ENCODE measurements at regions not wholly inside any gene's neighbourhood (a gene's known extent, or its start where the extent isn't known, plus 50 kb on each side); places are given as distances from the start of the nearest gene placed in this dataset.

GRCh38 chr15:29342201-29342600 lies 72.6 kb upstream of the NSMCE3 start:
- ChIA-PET POLR2A (no interaction called here), CTCF (no interaction called here)
- H3K9me3 ChIP-seq (ENCODE audit: control insufficient read depth, insufficient read depth, low read depth, low read length): no peaks in the 10 kb centered on the region
- no peak overlapping the region for H3K27ac ChIP-seq (ENCODE audit: extremely low read depth, low read depth, low read length)
- H3K4me1 ChIP-seq (ENCODE audit: control insufficient read depth, insufficient read depth, low read length): no peaks in the 10 kb centered on the region
- H3K4me3 ChIP-seq (ENCODE audit: low read depth, low read length): no peak overlapping the region
- H3K36me3 ChIP-seq (ENCODE audit: control insufficient read depth in 2 of 2, insufficient read depth in 1 of 2, low read length in 2 of 2): no peaks in the 10 kb centered on the region
- TF ChIP-seq EGR2 (tag by site-specific recombination; IDR thresholded peaks at IDR 0.05; ENCODE audit: low read depth) (no peak), ZIC2 (tag by site-specific recombination; IDR thresholded peaks at IDR 0.05) (no peak), ZNF184 (tag by site-specific recombination; IDR thresholded peaks at IDR 0.05) (no peak), ZNF362 (tag by site-specific recombination; IDR thresholded peaks at IDR 0.05) (no peak), ZBTB1 (tag by site-specific recombination; IDR thresholded peaks at IDR 0.05) (no peak), RBAK (tag by site-specific recombination; IDR thresholded peaks at IDR 0.05) (no peak), SP3 (tag by site-specific recombination; IDR thresholded peaks at IDR 0.05) (no peak), SCRT2 (tag by site-specific recombination; IDR thresholded peaks at IDR 0.05) (no peak), ZNF571 (tag by site-specific recombination; IDR thresholded peaks at IDR 0.05) (no peak), ZNF707 (tag by site-specific recombination; IDR thresholded peaks at IDR 0.05) (no peak), ZNF114 (tag by site-specific recombination; IDR thresholded peaks at IDR 0.05) (no peak), ZNF18 (tag by site-specific recombination; IDR thresholded peaks at IDR 0.05) (no peak)

GRCh38 chr15:29337156-29337959 lies 67.7 kb upstream of the NSMCE3 start:
- POLR2A ChIA-PET: interaction anchor here (0.6 kb wide), 1 partner anchor 81 kb away, joined by 4 read pairs; no protein-coding TSS in a partner anchor
- TF ChIP-seq OSR2 (tag by site-specific recombination; IDR thresholded peaks at IDR 0.05) (peak; percentile 30; the same call in 1 of the 2 replicates), ZNF830 (tag by site-specific recombination; IDR thresholded peaks at IDR 0.05; ENCODE audit: low read depth) (no peak), ZNF776 (tag by site-specific recombination; IDR thresholded peaks at IDR 0.05; ENCODE audit: borderline replicate concordance) (no peak), KLF1 (tag by site-specific recombination; IDR thresholded peaks at IDR 0.05) (no peak), PRDM6 (tag by site-specific recombination; IDR thresholded peaks at IDR 0.05) (peak; percentile 44; the same call in 1 of the 2 replicates), GLI4 (tag by site-specific recombination; IDR thresholded peaks at IDR 0.05) (no peak), KLF16 (tag by site-specific recombination; IDR thresholded peaks at IDR 0.05) (no peak), ZNF544 (tag by site-specific recombination; IDR thresholded peaks at IDR 0.05) (no peak), ZNF26 (tag by site-specific recombination; IDR thresholded peaks at IDR 0.05) (no peak), ZNF639 (tag by site-specific recombination; IDR thresholded peaks at IDR 0.05) (no peak)
- CTCF ChIA-PET: no interaction called here
- H3K4me1 ChIP-seq (ENCODE audit: control insufficient read depth, insufficient read depth, low read length): no peaks in the 10 kb centered on the region
- H3K27ac ChIP-seq (ENCODE audit: extremely low read depth, low read depth, low read length): no peak overlapping the region
- no peaks in the 10 kb centered on the region for H3K36me3 ChIP-seq (ENCODE audit: control insufficient read depth in 2 of 2, insufficient read depth in 1 of 2, low read length in 2 of 2)
- no peaks in the 10 kb centered on the region for H3K9me3 ChIP-seq (ENCODE audit: control insufficient read depth, insufficient read depth, low read depth, low read length)
- H3K4me3 ChIP-seq (ENCODE audit: low read depth, low read length): no peak overlapping the region
